ENCODE measurements at regions not wholly inside any gene's neighbourhood (a gene's known extent, or its start where the extent isn't known, plus 50 kb on each side); places are given as distances from the start of the nearest gene placed in this dataset.

- H3K9ac ChIP-seq (ENCODE audit: low read depth, low read length, poor library complexity, severe bottlenecking): no peak overlapping the region
- H3K9me3 ChIP-seq (ENCODE audit: insufficient read depth, low read depth, low read length): 0 out of 2 replicates have a peak, but pooled peaks cover 5% of the 10 kb centered on the region
- H3F3A ChIP-seq (ENCODE audit: low read depth): no peaks in the 10 kb centered on the region
- H3K79me2 ChIP-seq (ENCODE audit: insufficient read depth, low read length): no peaks in the 10 kb centered on the region
- TF ChIP-seq CTCF (conservative IDR thresholded peaks at IDR 0.05; ENCODE audit: low read length) (no peak), EZH2phosphoT487 (IDR thresholded peaks at IDR 0.05; ENCODE audit: borderline replicate concordance) (no peak)
- H2AFZ ChIP-seq (ENCODE audit: low read length): no peak overlapping the region
- no peaks in the 10 kb centered on the region for H4K20me1 ChIP-seq (ENCODE audit: insufficient read depth, low read length, poor library complexity, severe bottlenecking)
- H3K4me1 ChIP-seq (ENCODE audit: insufficient read depth, low read length, poor library complexity, severe bottlenecking): no peaks in the 10 kb centered on the region
- no peak overlapping the region for H3K4me3 ChIP-seq (ENCODE audit: low read length, poor library complexity, severe bottlenecking)
- H3K36me3 ChIP-seq (ENCODE audit: insufficient read depth, low read length): no peaks in the 10 kb centered on the region
- no peak overlapping the region for H3K4me2 ChIP-seq (ENCODE audit: low read depth, low read length, poor library complexity, severe bottlenecking)
- no peaks in the 10 kb centered on the region for H3K27me3 ChIP-seq (ENCODE audit: insufficient read depth, low read length, poor library complexity, severe bottlenecking)
- no peaks in the 10 kb centered on the region for H3K9me2 ChIP-seq (replicated peaks; ENCODE audit: low read depth, low read length)
Measured at GRCh38 chr12:115072712-115073111, 388.7 kb upstream of the TBX3 start.

DNA sequence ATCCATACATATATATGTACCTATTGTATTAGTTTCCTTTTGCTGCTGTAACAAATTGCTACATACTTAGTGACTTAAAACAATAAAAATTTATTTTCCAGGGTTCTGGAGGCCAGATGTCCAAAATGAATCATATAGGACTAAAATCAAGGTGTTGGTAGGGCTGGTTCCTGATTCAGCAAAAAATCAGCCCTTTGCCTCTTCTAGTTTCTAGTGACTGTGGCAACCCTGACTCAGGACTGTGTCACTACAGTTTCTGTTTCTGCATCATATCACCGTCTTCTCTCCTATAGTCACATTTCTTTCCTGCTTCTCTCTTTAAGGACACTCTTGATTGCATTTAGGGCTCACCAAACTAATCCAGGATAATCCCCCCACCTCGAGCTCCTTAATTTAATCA lies 386.3 kb upstream of the TBX3 start:
- Histone ChIP-seq H3K9ac (ENCODE audit: low read depth, low read length, poor library complexity, severe bottlenecking) (no peak overlapping the region), H3K4me2 (ENCODE audit: low read depth, low read length, poor library complexity, severe bottlenecking) (no peak overlapping the region), H3F3A (ENCODE audit: low read depth) (no peaks in the 10 kb centered on the region), H4K20me1 (ENCODE audit: insufficient read depth, low read length, poor library complexity, severe bottlenecking) (no peaks in the 10 kb centered on the region), H3K9me3 (ENCODE audit: insufficient read depth, low read depth, low read length) (0 out of 2 replicates have a peak, but pooled peaks cover 5% of the 10 kb centered on the region), H3K79me2 (ENCODE audit: insufficient read depth, low read length) (no peaks in the 10 kb centered on the region), H3K27me3 (ENCODE audit: insufficient read depth, low read length, poor library complexity, severe bottlenecking) (no peaks in the 10 kb centered on the region), H3K4me3 (ENCODE audit: low read length, poor library complexity, severe bottlenecking) (no peak overlapping the region), H3K36me3 (ENCODE audit: insufficient read depth, low read length) (no peaks in the 10 kb centered on the region), H2AFZ (ENCODE audit: low read length) (no peak overlapping the region), H3K4me1 (ENCODE audit: insufficient read depth, low read length, poor library complexity, severe bottlenecking) (no peaks in the 10 kb centered on the region), H3K9me2 (replicated peaks; ENCODE audit: low read depth, low read length) (no peaks in the 10 kb centered on the region)
- TF ChIP-seq CTCF (conservative IDR thresholded peaks at IDR 0.05; ENCODE audit: low read length) (no peak), EZH2phosphoT487 (IDR thresholded peaks at IDR 0.05; ENCODE audit: borderline replicate concordance) (no peak)

DNA sequence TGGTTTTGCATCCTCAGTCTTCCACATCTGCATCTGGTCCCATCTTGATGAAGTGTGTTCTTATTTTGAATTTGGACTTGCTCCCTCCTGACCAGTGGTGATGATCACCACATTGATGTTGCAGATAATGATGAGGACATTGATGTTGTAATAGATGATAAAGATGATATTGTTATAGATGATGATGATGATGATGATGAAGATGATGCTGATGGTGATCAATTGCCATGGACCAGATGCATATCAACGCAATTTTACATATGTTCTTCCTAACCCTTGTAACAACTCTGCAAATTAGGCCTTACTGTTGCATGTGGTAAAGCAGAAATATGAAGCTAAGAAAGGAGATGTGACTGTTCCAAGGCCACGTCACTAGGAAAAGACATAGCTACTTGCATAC lies 380.3 kb upstream of the TBX3 start:
- Histone ChIP-seq H3K9me2 (replicated peaks; ENCODE audit: low read depth, low read length) (no peaks in the 10 kb centered on the region), H3K4me1 (ENCODE audit: insufficient read depth, low read length, poor library complexity, severe bottlenecking) (no peaks in the 10 kb centered on the region), H3F3A (ENCODE audit: low read depth) (no peaks in the 10 kb centered on the region), H3K79me2 (ENCODE audit: insufficient read depth, low read length) (no peaks in the 10 kb centered on the region), H2AFZ (ENCODE audit: low read length) (no peak overlapping the region), H3K9ac (ENCODE audit: low read depth, low read length, poor library complexity, severe bottlenecking) (no peak overlapping the region), H3K27me3 (ENCODE audit: insufficient read depth, low read length, poor library complexity, severe bottlenecking) (no peaks in the 10 kb centered on the region), H3K4me3 (ENCODE audit: low read length, poor library complexity, severe bottlenecking) (no peak overlapping the region), H3K36me3 (ENCODE audit: insufficient read depth, low read length) (no peaks in the 10 kb centered on the region), H3K4me2 (ENCODE audit: low read depth, low read length, poor library complexity, severe bottlenecking) (no peak overlapping the region), H4K20me1 (ENCODE audit: insufficient read depth, low read length, poor library complexity, severe bottlenecking) (no peaks in the 10 kb centered on the region), H3K9me3 (ENCODE audit: insufficient read depth, low read depth, low read length) (no peaks in the 10 kb centered on the region)
- no peak for TF ChIP-seq EZH2phosphoT487 (IDR thresholded peaks at IDR 0.05; ENCODE audit: borderline replicate concordance)
- no peak for TF ChIP-seq CTCF (conservative IDR thresholded peaks at IDR 0.05; ENCODE audit: low read length)

Measured in Loucy (cell line).